ENCODE measurements at regions not wholly inside any gene's neighbourhood (a gene's known extent, or its start where the extent isn't known, plus 50 kb on each side); places are given as distances from the start of the nearest gene placed in this dataset.
"Not testable (repeated sequence)": the region's sequence is repeated elsewhere in the genome, so short reads cannot be mapped to it uniquely, and the experiment has no call there.

DNA sequence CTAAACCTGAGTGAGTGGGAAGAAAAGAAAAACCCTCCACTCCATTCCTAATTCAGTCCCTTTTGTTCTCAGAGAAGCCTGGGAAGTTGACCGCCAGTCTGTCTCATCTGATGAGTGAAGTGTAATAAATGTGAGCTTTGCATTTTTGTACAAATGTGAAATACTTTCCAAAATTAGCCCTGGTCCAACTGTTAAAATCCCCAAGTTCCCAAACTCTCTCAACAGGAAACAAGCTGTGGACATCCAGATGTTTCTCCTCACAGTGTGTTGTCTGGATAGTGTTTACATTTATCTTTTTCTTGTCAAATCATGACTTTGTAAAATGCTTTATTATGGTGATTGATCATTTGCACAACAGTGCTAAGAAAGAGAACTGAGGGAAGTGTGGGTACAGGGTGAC, 145.1 kb downstream of the TM2D1 start:
- DNase-seq: no peak

DNA sequence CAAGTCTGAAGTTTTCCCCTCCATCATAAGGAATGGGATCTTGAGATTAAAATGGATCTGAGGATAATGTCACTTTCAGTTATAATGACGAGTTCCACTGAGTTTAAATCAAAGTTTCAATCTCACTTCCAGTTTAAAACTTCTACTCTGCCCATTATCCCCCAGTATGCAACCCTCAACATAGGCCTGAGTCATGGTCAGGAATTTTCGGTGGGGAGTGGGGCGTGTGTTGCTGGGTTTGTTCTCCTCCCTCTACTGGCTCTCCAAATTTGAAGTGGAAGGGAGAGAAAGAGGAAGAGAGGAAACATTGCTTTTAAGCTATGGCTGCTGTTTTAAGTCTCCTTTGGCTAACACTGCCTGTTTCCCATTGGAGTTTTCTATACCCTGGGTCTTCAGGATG, 152.9 kb downstream of the TM2D1 start:
- DNase-seq: peak; percentile 8

DNA sequence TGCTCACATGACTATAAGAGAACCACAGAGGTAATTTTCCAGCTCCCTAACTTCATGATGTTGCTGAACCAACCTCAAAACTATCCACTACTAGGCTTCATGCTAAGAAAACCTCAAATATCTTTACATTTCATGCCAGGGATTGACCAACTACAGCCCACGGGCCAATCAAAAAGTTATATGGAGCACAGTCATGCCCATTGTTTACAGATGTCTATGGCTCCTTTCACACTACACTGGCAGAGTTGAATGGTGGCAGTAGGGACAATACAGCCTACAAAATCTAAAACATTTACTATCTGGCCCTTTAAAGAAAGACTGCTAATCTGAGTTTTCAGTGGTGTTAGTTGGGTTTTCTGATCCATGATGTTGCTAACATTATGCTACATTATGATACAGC, 154.8 kb downstream of the TM2D1 start:
- no peak for DNase-seq

DNA sequence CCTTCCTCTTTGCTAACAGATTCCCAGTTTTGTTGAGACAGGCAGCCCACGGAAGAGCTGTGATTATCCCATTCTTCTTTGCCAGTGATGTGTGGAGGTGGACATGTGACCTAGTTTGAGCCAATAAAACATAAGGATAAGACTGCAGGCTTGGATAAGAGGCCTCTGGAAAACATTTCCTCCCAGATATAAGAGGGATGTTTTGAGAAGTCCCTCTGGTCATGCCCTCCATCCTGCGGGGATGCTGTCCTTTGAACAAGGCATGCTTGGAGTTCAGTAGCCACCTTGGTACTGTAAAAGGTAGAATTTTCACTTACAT, 155.7 kb downstream of the TM2D1 start:
- no peak for DNase-seq

DNA sequence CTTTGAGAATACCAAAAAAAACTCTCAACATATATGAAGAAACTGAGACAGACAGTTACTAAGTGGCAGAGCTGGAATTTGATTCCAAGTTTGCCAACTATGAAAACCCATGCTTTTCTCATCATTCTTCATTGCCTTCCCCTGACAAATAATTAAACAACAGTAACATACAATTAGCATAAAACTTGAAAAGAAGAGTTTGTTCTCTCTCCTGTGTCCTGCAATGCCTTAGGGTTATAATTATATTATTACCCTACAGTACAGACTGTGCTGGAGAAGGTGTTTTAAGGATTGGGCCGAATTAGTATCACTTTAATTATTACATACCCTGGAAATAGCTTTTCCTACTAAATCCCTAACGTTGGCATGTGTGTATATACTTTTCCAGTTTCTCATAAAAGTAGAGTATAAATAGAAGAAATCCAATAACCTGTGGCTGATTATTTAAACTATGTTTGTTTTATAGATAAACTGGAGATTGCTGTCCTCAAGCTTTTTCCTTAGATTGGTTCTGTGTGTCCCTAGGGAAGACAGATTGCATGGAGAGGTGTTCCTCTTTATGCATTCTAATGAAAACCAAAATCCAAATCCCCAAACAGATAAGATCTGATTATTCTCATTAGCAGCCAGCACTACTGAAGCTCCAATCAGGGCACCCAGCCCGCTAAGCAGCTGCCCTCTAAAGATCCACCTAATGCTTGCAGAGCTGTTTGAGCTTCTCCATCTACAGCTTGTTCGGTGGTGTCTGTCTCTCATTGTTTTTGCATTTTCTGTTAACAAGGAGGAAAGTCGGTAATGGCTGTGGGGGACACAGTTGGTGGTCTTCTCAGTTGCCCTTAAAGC, 156.3 kb downstream of the TM2D1 start:
- no peak for DNase-seq

DNA sequence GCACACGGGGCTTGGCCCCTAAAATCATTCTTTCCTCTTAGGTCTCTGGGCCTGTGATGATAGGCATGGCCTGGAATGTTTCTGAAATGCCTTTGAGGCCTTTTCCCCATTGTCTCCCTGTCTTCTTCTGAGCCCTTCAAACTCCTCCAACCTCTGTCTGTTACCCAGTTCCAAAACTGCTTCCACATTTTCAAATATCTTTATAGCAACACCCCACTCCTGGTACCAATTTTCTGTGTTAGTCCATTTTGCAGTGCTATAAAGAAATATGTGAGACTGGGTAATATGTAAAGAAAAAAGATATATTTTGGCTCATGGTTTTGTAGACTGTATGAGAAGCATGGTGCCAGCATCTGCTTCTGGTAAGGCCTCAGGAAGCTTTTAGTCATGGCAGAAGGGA, 158.8 kb downstream of the TM2D1 start:
- DNase-seq: no peak

DNA sequence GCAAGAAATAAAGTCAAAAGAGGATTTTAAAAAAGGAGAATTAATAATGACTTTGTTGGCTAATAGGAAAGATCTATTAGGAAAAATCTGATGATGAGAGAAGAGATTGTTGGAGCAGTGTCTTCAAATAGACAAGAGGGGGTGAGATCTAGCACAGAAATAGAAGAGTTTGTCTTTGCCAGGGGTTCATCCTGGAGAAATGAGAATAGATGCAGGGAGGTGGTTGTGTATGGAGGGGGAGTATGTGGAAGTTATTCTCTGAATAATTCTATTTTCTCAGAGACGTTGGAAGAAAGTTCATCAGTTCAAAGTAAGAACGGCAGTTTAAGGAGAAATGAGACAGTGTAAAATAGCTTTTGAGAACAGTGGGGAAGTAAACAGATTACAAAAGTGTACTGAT, 161.3 kb downstream of the TM2D1 start:
- DNase-seq: no peak

DNA sequence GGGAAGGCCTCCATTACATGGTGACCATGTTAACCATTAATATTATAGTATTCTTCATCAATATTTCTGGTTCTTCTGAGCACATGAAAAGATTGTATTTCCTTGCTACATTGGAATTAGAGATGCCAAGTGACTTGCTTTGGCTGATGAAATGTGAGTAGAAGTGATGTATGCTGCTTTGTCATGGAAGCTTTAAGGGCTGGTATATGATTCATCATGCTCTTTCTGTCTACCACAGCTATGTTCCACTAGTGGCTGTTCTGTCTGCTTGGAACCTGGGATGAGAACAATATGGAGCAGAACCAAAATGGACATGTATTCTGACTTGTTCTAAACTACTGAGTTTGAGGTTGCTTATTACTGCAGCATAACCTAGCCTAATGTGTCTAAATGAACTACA, 163.3 kb downstream of the TM2D1 start:
- DNase-seq: no peak

DNA sequence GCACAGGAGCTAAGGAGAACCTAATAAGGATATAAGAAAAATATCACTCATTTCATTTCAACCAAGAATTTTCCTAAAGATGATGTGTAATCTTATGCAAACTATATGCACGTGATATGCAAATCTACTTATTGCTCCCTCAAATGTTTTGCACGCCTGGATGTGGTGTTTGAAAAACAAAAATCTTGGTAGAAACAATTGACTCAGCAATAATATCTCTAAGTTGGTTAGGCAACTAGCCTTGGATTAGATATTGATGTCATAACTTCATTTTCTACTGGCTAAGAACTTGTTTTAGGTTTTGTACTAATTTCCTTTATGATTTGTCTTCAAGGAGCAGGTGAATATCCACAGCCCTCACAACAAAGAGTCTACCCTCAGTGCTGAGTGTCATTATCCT, 164.6 kb downstream of the TM2D1 start:
- no peak for DNase-seq

DNA sequence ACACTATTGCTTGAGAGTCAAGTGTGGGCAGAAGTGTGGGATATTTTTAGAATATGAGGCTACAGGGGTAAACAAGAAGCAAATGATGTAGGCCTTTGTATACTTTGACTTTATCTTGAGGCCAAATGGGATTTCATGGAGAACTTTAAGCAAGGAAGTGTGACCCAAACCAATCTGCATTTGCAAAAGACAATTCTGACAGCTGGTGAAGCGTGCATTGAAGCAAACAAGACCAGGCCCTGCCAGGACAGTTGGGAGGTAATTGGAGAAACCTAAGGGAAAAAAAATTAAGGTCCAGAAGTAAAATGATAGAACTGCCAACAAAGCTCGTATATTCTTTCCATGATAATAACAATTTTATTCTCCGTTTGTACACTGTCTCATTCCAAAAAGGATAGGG, 168.3 kb downstream of the TM2D1 start:
- no peak for DNase-seq

DNA sequence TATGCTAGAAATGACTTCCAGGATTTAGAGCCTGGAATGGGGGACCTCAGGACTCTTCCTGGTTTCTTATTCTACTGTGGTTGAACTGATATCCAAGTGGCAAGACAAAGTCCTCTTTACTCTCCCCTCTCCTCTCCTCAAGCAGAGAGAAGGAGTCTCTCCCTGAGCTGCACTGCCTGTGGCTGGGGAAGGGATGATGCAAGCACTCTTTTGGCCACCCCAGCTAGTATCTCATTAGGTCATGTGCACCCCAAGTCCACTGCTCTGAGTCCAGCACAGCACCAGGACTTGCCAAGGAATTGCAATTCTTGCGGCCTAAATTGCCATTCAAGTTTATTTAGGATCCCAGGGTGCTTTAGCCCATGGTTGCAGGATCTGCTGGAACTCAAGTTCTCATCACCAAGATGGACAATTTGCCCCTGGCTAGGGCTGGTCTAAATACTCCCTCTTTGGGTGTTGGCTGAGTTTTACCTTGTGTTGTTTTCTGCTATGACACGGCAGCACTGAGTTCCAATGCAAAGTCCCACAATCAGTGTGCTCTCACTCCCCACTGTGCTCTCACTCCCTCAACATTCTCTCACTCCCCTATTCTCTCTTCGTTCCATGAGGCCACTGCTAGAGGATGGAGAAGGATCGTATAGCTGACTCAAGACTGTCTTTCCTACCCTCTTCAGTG, 172.2 kb downstream of the TM2D1 start:
- DNase-seq: no peak

DNA sequence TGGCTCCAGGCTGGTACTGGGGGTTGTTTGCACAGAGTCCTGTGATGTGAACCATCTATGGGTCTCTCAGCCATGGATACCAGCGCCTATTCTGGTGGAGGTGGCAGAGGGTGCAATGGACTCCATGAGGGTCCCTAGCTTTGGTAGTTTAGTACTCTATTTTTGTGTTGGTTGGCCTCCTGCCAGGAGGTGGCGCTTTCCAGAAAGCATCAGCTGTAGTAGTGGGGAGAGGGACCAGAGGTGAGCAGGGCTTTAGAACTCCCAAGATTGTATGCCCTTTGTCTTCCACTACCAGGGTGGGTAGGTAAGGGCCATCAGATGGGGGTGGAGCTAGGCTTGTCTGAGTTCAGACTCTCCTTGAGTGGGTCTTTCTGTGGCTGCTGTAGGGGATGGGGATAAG, 177.6 kb downstream of the TM2D1 start:
- DNase-seq: peak; percentile 7

DNA sequence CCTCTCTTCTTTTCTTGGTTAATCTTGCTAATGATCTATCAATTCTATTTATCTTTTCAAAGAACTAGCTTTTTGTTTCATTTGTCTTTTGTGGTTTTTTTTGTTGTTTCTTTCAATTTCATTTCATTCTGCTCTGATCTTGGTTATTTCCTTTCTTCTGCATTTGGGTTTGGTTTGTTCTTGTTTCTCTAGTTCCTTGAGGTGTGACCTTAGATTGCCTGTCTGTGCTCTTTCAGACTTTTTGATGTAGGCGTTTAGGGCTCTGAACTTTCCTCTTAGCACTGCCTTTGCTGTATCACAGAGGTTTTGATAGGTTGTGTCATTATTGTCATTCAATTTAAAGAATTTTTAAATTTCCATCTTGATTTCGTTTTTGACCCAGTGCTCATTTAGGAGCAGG, 180.1 kb downstream of the TM2D1 start:
- DNase-seq: not testable (repeated sequence)

DNA sequence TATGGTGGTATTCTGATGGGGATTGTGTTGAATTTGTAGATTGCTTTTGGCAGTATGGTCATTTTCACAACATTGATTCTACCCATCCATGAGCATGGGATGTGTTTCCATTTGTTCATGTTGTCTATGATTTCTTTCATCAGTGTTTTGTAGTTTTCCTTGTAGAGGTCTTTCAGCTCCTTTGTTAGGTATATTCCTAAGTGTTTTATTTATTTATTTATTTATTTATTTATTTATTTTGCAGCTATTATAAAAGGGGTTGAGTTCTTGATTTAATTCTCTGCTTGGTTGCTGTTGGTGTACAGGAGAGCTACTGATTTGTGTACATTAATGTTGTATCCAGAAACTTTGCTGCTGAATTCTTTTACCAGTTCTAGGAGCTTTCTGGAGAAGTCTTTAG, 181.4 kb downstream of the TM2D1 start:
- DNase-seq: not testable (repeated sequence)

DNA sequence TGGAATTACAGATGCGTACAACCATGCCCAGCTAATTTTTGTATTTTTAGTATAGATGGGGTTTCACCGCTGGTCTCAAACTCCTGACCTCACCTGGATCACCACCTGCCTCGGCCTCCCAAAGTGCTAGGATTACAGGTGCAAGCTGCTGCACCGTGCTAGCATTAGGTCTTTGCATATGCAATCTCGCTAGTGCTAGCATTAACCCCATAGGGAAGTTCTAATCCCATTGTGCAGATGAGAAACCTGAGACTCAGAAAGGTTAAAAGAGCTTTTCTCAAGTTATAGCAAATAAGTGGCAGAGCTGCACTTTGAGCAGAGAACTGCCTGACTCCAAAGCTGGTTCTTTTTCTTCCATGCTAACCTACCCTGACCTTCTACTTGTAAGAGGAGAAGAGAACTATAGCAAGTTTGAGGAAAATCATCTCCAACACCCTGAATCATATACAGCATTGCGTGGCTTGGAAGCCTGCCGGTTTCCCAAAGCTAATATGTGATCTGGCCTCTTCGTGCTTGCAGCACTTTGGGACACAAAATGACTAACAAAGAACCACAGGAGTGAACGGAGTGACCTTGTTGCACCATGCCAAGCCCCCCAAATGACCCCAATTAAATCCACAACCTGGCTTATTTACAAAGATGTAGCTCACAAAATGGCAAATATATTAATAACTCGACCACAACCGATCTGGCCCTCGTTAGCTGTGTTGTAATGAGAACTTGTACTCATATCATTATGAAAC, 185.1 kb downstream of the TM2D1 start:
- no peak for DNase-seq

DNA sequence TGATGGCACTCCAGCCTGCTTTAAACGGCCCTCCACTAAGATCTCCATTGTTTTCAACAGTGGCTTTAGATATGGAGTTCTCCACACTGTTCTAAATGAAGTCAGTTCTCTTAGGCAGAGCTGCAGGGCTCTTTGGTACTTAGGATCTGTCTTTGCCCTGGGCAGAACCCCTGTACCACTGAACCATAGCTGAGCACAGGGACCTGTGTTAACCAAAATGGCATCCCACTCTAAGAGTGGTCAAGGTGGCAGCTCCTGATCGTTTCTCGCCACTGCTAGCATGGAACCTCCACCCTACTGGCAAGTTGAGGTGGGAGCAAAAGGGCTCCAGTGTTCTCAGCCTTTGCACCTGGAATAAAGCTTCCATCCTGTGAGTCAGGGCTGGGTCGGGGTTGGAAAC, 186.7 kb downstream of the TM2D1 start:
- DNase-seq: no peak

DNA sequence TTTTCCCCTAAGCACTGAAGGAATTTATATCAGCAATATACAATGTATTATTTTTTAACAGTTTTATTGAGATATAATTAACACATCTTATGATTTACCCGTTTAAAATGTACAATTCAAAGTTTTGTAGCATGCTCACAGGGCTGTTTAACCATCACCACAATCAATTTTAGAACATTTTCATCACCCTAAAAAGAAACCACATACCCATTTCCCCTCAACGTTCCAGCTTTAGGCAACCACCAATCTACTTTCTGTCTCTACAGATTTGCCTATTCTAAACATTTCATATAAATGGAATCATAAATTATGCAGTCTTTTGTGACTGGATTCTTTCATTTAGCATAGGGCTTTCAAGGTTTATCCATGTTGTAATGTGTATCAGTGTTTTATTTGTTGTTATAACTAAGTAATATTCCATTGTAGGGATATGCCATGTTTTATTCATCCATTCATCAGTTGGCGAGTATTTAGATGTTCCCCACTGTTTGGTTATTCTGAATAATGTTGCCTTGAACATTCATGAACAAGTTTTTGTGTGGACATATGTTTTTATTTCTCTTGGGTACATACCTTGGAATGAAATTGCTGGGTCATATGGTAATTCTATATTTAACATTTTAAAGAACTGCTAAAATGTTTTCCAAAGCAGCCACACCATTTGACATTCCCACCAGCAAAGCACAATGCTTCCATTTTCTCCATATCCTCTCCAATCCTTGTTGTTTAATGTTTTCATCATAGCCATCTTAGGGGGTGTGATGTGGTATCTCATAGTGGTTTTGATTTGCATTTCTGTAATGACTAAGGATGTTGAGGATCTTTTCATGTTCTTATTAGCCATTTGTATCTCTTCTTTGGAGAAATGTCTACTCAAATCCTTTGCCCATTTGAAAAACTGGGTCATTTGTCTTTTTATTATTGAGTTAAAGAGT, 188.5 kb downstream of the TM2D1 start:
- no peak for DNase-seq

DNA sequence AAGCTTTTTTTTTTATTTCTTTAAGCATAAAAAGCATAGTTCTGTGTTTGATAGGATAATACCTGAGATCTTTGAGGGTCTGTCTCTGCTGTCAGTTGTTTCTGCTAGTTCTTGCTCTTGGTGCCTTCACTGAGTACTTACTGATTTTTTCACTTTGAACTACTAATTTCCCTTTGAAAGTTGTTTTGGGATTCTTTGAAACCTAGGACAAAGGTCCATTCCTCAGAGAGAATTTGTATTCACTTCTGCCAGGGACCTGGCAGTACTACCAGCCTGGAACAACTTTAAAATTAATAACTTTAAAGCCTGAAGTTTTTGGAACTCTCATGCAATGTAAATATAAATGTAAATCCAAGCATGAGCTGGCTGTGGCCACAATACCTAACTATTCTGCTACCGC, 190.1 kb downstream of the TM2D1 start:
- no peak for DNase-seq

DNA sequence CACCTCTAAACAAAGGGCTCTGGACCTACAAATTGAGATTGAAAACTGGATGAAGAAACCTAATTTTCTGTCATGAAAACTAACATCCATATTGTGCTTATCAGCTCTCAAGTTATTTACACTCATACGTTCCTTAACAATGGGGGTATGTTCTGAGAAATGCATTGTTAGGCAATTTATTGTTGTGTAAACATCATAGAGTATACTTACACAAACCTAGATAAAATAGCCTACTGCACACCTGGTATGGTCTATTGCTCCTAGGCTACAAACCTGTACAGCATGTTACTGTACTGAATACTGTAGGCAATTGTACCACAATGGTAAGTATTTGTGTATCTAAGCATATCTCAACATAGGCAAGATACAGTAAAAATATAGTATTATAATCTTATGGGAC, 191.4 kb downstream of the TM2D1 start:
- no peak for DNase-seq

DNA sequence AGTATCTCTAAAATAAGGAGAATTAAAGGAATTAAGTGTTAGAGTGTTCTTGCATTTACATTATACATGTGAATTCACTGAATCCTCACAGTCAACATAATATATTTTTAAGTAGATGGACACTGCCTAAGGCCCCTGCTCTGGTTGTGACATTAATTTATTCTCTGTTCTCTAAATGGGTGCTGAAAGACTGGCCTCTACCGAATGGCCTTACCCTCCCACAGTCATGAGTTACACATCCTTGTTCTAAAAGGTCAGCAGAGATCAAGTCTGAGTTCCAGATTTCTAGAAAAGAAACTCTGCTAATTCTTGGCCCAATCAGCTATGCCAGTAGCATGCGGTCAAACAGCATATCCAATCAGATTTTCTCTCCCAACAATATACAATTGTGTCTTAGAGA, 193.2 kb downstream of the TM2D1 start:
- no peak for DNase-seq

DNA sequence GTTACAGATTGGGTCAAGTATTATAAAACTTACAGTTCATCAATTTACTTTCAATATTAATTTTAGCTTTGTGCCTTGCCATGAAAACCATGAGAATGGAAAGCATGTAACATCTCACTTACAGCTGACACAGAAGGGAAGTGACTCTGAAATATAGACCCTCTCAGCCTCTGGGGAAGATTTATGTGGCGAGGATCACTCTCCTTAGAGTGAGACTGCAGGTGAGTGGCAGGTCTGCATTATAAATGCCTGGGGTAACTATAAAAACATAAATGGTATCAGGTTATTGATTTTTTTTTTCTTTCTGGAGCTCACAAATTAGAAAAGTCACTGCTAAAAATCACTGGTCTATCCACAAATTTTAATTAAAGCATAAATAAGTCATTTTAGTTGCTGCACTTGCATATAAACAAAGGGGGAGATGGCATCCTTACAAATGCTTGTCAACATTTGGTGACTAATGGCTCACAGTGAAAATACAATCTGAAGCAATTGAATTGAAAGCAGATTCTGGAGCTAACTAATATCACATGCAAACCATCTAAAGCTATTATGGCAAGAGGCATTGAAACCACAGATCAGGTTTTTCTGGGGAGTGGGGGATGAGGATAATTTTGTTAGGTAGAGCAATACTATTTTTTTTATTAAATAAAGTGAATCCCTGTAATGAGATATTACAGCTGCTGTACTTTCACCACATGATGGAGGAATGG, 200.9 kb downstream of the TM2D1 start:
- DNase-seq: no peak

DNA sequence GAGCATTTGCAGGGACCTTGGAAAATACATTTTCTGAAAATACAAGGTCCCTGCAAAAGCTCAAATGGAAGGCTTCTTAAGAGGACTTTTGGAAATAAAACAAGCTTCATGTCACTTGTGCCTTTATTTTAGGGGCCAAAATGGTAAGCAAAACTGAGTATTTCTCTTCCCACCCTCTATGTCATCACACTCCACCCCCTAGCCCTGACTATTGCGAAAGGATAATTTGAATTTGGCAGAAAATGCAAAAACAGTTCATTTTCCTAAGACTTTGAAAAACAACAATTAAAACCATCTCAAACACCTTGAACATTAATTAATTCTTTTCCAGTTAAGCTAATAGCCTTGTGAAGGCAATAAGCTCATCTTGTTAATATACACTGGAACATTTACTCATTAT, 201.7 kb downstream of the TM2D1 start:
- no peak for DNase-seq

Data from OCI-M1 (cell line).